ENCODE measurements at regions not wholly inside any gene's neighbourhood (a gene's known extent, or its start where the extent isn't known, plus 50 kb on each side); places are given as distances from the start of the nearest gene placed in this dataset.

- Histone ChIP-seq H3K27me3 (ENCODE audit: control insufficient read depth in 1 of 2, insufficient read depth in 2 of 2, low read length in 2 of 2) (no peaks in the 10 kb centered on the region), H3K4me3 (replicated peaks in 1 of 3; ENCODE audit: insufficient read depth in 1 of 3, low read depth in 2 of 3, low read length in 3 of 3) (no peak overlapping the region), H3K4me2 (ENCODE audit: low read depth, low read length) (no peak overlapping the region), H3K36me3 (replicated peaks in 1 of 2; ENCODE audit: control insufficient read depth in 1 of 2, insufficient read depth in 2 of 2, low read length in 2 of 2) (no peaks in the 10 kb centered on the region), H2AFZ (ENCODE audit: low read length) (no peak overlapping the region), H3K9me3 (ENCODE audit: low read length) (no peaks in the 10 kb centered on the region), H3K4me1 (ENCODE audit: insufficient read depth, low read length) (no peaks in the 10 kb centered on the region), H3K79me2 (ENCODE audit: insufficient read depth, low read length) (no peaks in the 10 kb centered on the region), H3K27ac (ENCODE audit: extremely low read length, insufficient read depth, low read length) (no peak overlapping the region), H3K9ac (ENCODE audit: insufficient read depth, low read depth, low read length) (no peak overlapping the region), H4K20me1 (ENCODE audit: insufficient read depth, low read length) (no peaks in the 10 kb centered on the region)
- FAIRE-seq (no peak), DNase-seq (ENCODE audit: low spot score) (no peak), ATAC-seq (no peak)
- in situ Hi-C loops (cut with HindIII; ENCODE audit: extremely low pct_ligation_motif_present, low pct_unique_long_range_greater_than_20kb), result no loop called here
- BruUV-seq (replicated peaks), result no TSS peak
- intact Hi-C loops (cut with micrococcal nuclease; ENCODE audit: unreplicated experiment), result no loop called here
- CTCF ChIA-PET (ENCODE audit: low intra/inter-chr PET ratio, low total read pairs), result no interaction called here
- WGBS (ENCODE audit: low lambda C conversion rate), result 2% methylated on average over 2 of the region's 2 CpGs
- TF ChIP-seq RBM39 (IDR thresholded peaks at IDR 0.05; ENCODE audit: low read depth, low read length, poor library complexity, severe bottlenecking) (no peak), PAF1 (CRISPR knock-in tag; IDR thresholded peaks at IDR 0.05) (no peak), ZSCAN30 (CRISPR knock-in tag; IDR thresholded peaks at IDR 0.05) (no peak), ZNF530 (CRISPR knock-in tag; IDR thresholded peaks at IDR 0.05; ENCODE audit: low read depth) (no peak), JUN (CRISPR knock-in tag; IDR thresholded peaks at IDR 0.05) (no peak), HNF1B (CRISPR knock-in tag; IDR thresholded peaks at IDR 0.05) (no peak), MLXIP (CRISPR knock-in tag; IDR thresholded peaks at IDR 0.05; ENCODE audit: borderline replicate concordance) (no peak), TEAD3 (CRISPR knock-in tag; optimal IDR thresholded peaks at IDR 0.05; ENCODE audit: borderline replicate concordance) (no peak), ZNF549 (CRISPR knock-in tag; IDR thresholded peaks at IDR 0.05) (no peak)
- TF ChIP-seq, protein P1, sequence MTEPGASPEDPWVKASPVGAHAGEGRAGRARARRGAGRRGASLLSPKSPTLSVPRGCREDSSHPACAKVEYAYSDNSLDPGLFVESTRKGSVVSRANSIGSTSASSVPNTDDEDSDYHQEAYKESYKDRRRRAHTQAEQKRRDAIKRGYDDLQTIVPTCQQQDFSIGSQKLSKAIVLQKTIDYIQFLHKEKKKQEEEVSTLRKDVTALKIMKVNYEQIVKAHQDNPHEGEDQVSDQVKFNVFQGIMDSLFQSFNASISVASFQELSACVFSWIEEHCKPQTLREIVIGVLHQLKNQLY (CRISPR knock-in tag; IDR thresholded peaks at IDR 0.05), result no peak
- POLR2A ChIA-PET, result no interaction called here
Measured at GRCh38 chr13:42422681-42423080, 150.7 kb downstream of the AKAP11 start.

All from HepG2 (cell line).